GM19238 (cell line): ENCODE measurements at regions not wholly inside any gene's neighbourhood (a gene's known extent, or its start where the extent isn't known, plus 50 kb on each side); places are given as distances from the start of the nearest gene placed in this dataset.

ENCODE experiments used
- DNase-seq: peaks from one replicate; pipeline ENCODE4 v3.0.0; 2011; ENCODE audit warnings: low spot score; ENCODE audit not compliant: insufficient read length

GRCh38 chr10:3871424-3871996 lies 86.5 kb upstream of the KLF6 start:
- no peak for DNase-seq

- no peak for DNase-seq
These were observed 84.0 kb upstream of the KLF6 start for GRCh38 chr10:3869036-3869435.

- DNase-seq = no peak
These were observed 83.3 kb upstream of the KLF6 start for GRCh38 chr10:3868271-3868664.

DNA sequence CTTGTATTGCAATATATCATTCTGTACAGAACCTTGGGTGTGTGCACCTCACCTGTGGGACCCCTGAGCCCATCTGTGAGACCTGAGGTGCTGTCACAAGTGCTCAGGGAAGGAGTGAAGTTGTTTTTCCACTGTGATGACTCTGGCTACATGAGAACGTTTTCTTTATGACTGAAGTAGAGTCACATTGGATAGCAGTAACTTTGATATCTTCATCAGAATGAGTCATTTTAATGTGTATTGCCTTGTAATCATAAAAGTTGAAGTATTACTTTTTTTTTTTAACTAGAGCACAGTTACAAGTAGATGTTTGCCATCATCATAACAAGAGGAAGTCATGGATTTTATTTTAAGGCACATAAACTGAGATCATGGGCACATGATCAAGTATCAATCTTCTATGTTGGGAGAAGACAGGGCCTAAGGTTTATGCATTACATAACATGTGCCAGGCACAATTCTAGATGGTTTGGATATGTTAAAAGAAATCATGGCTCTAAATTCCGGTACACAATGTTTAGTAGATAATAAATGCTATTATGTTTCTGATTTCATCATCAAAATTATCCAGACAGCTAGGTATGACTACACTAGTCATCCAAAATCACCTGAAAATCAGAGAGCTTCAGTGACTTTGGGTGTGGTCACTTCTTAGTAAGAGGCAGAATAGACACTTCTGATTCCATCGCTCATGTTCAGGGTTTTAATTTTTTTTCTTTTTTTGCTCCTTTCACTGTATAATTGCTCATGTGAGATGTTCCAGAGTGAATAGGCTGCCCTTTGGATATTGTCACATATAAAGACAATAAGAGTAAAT lies 82.7 kb upstream of the KLF6 start:
- no peak for DNase-seq

- no peak for DNase-seq
These were observed 81.3 kb upstream of the KLF6 start for GRCh38 chr10:3866332-3866731.

- DNase-seq = no peak
These were observed 80.6 kb upstream of the KLF6 start for GRCh38 chr10:3865565-3865964.

DNA sequence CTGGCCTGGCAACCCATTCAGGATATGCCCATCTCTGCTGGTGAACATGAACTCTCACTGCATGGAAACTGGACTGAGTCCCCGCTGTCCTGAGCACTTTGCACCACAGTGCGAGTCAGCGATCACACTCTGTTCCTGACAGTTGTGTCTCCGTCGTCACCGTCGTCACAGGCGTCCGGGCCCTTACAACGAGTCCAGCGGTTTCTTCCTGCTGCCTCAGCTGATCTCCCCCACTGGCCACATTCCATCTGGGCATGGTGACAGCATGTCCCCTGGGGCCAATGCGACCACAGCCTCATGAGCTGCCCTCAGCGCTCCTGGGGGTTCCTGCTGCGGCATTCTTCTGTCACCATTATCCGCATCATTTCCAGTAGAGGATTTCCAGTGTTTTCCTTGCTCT lies 76.8 kb upstream of the KLF6 start:
- DNase-seq = no peak

DNA sequence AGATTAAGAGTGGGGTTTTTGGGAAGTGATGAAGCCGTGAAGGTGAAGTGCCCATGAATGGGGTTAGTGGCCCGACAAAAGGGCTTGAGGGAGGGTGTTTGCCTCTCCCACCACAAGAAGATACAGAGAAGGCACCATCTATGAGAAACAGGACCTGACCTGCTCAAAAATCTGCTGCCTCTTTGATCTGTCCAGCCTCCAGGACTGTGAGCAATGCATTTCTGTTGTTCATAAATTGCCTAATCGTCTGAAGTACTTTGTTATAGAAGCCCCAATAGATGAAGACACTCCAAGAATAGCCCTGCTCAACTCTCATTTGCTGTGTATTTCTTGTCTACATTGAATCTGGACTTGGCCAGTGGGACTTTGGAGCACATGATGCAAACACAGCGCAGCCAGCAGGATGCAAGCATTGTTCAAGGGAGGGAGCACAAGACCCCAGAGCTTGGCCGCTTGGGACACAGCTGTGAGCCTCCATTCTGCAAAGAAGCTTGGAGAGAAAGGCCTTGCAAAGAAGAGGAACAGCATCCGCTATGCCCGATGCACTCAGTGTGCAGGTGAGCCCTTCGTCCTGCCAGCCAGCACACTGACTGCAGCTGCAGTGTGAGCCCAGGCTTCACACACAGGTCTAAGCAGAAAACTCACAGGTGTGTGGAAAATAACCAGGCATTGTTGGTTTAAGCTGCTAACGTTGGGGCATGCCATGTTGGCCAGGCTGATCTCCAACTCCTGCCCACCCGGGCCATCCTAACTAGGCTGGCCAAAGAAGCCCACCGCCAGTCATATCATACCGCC lies 73.2 kb upstream of the KLF6 start:
- no peak for DNase-seq

DNA sequence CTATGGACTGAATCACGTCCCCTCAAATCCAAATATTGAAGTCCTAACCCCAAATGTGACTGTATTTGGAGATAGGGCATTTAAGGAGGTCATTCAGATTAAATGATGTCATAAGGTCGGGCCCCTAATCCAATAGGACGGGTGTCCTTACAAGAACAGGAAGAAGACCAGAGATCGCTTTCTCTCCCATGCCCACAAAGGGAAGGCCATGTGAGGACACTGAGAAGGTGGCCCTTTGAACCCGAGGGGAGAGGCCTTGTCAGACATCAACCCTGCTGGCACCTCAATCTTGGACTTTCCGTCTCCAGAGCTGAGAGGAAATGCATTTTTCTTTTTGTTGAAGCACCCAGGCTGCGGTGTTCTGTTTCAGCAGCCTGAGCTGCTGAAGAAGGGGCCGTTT lies 72.3 kb upstream of the KLF6 start:
- DNase-seq = no peak

DNA sequence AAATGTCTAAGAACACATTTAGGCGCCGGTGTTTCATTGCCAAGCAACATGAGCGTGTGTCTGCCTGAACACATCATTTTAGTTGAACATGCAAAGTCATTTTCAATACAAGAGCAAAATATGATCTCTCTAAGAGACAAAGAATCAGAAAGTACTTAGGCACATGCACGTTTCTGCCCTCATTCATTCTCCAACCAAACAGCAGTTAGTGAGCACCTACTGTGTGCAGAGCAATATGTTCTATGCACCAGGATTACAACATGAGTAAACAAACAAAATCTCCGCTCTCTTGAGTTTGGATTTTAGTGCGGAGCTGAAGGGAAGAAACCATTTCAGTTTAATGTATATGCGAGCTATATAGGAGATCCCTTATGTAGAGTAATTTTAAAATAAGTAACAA lies 71.6 kb upstream of the KLF6 start:
- DNase-seq = no peak

DNA sequence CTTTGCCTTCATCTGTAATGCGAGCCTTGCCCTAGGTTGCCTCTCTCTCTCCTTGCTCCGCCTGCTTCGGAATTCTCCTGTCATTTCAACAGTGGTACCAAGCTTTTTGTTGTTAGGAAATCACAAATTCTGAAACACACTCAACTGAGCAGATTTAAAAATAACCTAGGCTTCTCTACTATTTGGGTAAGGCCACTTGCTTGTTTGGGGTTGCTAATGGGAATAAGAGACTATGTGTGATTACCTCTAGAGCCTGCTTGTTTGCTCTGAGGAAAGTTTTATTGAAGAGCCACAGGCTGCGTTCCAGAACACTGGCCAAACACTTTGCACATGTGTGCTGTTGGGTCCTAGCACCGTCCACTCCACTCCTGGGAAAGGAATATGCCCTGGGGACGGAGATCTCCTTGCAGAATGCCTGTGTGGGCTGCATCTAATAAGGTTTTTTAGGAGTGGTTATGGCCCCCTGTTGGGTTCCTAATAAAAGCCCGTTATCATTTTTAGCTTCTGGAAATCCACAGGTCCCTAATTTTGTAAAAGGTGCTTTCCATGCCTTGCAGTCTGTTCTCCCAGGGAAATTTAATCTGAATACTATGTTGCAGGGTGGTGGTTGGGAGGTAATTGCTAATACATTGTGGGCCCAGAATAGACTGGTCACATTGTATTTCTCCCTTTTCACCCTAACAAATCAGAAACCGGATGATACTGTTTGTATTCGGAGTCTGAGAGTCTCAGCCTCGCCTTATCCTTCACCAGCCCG lies 68.7 kb upstream of the KLF6 start:
- no peak for DNase-seq

DNA sequence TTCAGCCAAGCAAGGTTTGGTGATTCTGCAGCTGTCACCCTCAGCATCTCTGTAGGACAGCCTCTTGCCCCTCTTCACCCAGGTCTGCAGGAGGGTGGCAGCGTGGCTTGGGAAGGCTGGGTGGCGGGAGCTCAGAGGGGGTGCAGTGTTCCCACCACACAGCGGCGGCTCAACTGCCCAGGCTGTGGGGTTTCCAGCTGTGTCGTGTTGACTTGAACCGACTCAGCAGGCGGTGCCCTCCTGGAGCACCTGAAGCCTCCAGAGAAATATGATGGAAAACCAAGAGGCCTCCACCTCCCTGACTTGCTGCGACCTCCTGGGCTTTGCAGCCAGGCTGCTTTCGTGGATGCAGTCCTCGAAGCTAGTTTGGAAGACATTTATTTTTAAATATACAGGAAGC lies 68.0 kb upstream of the KLF6 start:
- no peak for DNase-seq

GRCh38 chr10:3852147-3852904 lies 67.3 kb upstream of the KLF6 start:
- DNase-seq = no peak

GRCh38 chr10:3850999-3851937 lies 66.3 kb upstream of the KLF6 start:
- DNase-seq = no peak

DNA sequence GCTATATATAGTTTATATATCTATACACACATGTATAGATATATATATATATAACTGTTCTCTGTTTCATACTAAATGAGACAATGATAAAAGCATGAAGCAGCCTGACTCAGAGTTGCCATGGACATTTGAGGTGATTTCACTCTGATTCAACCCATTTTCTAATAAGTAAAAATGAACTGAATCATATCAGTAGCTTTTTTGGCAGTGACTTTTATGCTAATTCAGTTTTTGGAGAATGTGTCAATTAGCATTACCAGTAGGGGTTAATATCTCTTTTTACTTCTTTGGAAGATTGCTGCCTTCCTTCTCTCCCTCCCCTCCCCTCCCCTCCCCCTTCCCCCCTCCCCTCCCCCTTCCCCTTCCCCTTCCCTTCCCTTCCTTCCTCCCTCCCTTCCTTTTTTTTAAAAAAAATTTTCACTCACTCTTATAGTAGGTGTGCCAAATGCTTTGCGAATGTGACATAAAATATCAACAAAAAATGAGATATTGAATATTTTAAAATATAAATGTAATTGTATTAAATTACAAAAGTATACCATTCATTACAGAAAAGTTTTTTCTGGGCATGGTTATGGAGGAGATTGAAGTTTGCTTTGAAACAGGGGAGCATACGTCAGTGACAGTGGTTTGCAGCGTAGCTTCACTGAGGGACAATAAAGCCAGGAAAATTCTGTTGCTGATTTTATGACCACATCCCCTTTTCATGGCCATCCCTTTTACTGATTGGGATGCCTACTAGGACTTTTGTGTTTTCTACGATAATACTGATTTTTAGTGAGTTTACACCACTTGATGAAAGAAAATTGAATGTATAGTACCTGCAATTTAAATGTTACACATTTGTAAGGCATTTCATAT lies 64.0 kb upstream of the KLF6 start:
- DNase-seq = no peak

- DNase-seq = no peak
These were observed 63.2 kb upstream of the KLF6 start for GRCh38 chr10:3848005-3848774.

DNA sequence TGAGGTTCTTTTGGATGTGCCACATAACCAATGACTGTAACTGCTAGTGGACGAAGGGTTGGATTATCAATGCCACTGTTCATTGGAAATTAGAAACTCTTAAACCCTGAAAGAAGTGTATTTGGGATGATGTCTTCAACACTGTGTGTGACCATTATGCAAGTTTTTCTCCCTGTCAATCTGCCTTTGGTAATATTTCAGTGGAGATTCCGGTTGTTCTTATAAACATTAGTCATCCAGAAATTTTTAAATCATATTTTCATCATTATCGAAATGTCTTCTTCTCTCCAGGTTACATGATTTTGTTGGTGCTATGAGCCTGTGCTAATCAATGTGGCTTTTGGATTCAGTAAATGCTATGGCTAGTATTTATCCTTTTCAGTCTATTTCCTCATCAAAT lies 61.7 kb upstream of the KLF6 start:
- no peak for DNase-seq

- no peak for DNase-seq
These were observed 59.5 kb upstream of the KLF6 start for GRCh38 chr10:3844491-3845025.
